Fibroblast of upper back skin (primary cell): ENCODE measurements at regions not wholly inside any gene's neighbourhood (a gene's known extent, or its start where the extent isn't known, plus 50 kb on each side); places are given as distances from the start of the nearest gene placed in this dataset.

Experiments
- DNase-seq: peaks from one replicate; pipeline ENCODE4 v3.0.0-alpha.2; 2013

DNA sequence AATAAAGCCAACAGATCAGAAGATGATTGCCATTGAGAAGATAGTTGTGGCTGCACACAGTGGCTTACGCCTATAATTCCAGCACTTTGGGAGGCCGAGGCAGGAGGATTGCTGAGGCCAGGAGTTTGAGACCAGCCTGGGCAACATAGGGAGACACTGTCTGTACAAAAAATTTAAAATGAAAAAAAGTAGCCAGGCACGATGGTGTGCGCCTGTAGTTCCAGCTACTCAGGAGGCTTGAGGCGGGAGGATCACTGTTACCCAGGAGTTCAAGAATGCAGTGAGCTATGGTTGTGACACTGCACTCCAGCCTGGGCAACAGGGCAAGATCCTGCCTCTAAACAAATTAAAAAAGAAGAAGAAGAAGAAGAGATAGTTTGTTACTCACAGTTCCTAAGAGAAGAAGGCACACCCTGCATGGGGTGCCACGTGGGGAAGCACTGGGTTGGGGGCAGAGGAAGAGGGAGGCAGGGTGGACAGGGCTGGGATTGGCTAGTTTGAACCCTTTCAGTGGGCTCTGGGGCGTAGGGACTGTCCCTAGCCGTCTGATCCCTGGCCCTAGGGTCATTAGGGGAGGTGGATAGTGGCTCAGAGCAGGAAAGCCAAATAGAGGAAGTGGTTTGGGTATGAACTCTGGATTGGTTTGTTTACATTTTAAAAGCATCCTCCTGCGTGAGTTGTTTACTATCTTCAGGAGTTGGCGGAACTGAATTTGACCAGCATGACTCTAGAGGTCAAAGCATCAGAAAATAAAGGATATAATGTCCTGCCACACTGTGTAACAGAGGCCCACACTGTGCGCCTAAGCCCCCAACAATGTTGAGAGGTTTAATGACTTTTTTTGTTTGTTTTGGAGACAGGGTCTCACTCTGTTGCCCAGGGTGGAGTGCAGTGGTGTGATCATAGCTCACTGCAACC is 60.5 kb upstream of the MEDAG start:
- no peak for DNase-seq

DNA sequence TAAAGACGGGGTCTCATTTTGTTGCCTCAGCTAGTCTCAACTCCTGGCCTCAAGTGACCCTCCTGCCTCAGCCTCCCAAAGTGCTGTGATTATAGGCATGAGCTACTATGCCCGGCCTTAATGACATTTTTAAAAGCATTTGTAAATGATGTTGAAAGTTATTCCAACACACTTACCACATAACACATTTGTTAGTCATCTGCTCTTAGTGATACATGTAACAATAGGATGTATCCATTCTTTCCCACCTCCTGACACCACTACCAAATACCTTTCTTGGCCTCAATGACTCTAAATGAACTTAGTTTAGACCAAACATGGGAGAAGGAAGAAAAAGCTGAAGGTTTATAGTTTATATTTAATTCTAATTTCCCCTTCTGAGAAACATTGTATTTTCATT is 59.8 kb upstream of the MEDAG start:
- peak; percentile 73 for DNase-seq

DNA sequence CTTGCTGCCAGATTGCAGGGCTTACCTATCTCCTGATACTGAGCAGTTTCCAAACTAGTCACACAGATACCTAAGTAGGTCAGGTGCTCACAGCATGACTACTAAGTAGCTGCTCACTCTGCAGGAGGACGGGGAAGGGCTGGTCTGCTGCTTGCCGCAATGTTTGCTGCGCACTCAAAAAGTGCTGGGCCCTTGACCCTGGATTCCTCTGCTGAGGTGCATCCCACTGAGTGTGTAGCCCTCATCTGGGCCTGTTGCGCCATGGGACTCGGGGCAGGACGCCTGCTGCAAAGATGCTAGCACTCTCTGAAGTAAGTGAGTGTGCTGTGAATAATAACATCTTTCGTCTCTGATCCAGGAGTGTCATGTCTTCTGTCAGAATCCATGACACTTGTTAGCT is 59.2 kb upstream of the MEDAG start:
- no peak for DNase-seq

DNA sequence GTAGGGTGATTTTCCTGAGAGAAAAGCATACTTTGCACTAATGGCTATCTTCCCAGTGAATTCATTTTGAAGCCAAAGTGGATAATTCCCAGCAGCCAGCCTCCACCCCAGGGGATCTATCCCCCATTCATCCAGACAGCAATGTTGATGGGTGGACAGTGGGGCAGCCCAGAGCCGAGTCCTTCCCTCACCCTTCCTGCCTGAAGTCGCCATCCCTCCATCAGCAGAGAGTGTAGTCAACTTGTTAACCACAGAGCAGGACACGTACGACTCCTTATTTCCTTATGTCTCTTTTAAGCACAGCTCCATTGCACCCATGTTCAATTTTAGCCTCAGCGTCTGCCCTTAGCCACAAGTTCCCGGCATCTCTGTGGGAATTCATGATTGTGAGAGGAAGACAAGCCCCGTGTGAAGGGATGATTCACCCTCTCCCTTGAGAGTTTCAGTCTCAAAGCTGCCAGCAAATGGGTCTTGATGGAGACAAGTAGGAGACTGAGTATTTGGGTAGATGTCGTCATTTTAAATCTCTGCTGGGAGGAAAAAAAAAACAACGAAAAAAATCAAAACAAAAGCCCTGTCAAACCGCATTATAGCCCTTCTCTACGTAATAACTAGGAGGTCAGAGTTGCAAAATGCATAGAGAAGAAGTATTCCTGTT is 58.3 kb upstream of the MEDAG start:
- DNase-seq, result peak; percentile 100

DNA sequence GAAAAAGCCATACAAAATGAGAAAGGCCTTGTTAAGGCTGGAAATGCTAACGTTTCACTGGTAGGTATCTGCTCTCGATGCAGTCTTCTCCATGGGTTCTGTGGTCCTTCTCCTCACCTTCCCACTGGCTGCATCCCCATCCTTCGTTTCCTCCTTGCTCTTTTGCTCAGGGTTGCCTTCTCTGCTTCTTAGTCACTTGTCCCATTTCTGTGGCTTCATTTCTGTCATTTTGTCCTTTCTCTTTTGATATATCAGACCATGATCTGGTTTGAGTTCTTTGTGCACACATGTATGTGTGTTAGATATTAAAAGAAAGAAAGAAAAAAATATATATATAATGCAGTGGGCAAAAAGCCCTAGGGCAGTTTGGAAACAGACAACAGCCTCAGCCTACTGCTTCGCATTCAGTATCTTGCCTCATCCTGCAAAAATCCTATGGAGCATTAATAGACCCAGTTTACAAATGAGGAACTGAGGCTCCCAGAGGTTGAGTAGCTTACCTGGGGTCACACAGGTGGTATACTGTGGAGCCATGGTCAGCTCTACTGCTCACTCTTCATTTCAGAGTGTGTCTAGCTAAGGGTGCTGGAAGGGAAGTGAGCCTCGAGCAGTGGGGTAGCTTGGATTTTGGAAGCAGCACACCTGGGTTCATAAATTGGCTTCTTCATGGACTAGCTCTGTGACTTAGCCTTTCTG is 57.6 kb upstream of the MEDAG start:
- DNase-seq, result no peak

DNA sequence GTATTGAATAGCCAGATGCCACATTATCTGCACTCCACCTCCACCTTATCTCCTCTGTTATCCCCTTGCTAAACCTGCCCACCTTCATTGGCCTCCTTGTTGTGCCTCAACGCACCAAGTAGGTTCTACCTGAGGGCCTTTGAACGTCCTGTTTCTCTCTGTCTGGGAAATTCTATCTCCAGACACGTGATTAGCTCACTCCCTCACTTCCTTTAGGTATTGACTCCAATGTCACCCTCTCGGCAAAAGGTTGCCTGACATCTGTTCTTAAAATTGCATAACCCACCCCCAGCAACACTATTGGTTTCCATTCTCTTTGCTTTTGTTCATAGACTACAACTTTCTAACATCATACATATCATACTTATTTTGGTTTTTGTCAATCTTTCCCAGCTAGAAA is 56.5 kb upstream of the MEDAG start:
- DNase-seq, result no peak

DNA sequence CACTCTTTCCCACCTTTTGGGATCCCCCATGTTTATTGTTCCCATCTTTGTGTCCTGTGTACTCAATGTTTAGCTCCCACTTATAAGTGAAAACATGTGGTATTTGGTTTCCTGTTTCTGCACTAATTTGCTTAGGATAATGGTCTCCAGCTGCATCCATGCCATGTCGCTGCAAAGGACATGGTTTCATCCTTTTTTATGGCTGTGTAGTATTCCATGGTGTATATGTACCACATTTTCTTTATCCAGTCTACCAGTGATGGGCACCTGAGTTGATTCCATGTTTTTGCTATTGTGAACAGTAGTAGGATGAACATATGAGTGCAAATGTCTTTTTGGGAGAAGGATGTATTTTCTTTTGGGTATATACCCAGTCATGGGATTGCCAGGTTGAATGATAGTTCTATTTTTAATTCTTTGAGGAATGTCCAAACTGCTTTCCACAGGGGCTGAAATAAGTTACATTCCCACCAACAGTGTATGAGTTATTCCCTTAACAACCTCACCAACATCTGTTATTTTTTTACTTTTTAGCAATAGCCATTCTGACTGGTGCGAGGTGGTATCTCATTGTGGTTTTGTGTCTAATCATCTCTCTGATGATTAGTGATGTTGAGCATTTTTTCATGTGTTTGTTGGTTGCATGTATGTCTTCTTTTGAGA is 55.7 kb upstream of the MEDAG start:
- peak; percentile 68 for DNase-seq

DNA sequence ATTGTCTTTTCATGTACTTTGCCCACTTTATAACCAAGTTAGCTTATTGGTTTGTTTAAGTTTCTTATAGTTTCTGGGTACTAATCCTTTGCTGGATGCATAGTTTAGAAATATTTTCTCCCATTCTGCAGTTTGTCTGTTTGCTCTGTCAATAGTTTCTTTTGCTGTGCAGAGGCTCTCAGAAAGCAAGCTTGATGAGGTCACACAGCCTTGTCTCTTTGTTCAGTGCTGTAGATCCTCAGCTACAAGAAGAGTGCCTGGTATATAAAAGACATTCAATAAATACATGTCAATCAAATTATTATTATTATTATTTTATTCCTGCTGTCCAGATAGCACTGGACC is 55.2 kb upstream of the MEDAG start:
- no peak for DNase-seq

DNA sequence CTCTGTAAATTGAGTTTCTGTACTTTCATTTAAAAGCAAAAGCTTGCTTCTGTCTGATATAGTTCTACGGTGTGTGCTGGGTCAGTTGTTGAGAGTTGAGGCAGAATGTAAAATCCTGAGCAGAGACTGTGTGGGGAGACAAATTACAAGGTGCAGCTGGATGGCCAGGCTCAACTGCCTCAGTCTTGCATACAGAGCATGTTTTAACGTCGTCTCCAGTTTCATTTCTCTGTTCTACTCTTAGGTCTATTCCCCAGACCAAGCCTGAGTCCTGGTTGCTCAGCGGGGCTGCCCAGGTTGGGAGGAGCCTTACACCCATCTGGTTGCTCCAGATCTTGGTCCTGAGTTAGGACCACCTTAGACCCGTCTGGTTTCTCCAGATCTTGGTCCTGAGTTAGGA is 54.4 kb upstream of the MEDAG start:
- no peak for DNase-seq

DNA sequence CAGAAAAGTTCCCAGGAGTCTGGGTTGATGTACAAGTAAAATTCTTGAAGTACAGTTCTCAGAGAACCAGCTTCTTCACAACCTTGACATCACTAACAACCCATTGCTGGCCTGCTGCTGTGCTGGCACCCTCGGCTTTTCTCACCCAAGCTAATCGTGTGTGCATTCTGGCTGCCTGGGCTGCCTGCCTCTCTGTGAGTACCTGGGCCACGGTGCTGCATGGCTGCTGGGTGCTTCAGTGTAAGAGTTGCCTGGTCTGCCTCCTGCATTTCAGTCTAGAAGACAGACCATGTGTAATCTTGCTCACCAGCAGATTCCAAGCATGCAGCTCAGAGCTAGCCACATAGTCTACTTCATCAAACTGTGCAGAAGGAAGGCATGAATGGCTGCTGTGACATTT is 50.5 kb upstream of the MEDAG start:
- no peak for DNase-seq

DNA sequence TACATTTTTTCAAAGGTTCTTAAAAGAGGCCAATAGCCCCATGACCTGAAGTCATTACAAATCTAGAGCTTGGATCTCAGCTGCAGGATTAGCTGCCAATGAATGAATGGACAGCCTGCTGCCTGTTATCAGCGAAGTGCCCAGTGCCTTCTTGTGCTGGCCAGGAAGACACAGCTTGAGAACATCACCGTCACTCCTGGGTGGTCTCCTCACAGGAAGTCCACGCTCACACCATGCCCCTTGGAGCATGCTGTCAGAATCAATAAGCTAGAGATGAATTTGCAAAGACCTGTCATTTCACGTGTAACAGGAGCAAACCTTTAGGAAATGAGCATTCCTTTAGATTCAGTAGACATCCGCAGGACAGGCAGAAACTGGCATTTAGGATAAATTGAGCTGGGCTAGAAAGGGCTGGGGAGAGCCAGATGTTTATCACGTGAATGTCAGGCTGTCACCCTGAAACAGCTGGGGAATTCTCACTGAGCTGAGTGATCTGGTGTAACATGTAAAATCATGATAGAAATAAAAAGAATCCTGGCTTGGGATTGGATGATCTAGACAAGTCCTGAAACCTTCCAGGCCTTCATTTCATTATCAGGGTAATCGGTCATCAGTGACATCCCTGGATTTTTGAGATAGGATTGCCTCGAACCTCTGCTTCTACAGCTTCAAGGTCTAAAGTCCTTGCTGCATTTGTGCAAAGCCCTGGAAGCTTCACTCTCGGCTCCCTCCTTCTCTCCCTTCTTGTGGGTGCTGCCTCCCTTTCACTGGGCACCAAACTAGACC is 49.9 kb upstream of the MEDAG start:
- DNase-seq, result no peak
